ENCODE measurements at regions not wholly inside any gene's neighbourhood (a gene's known extent, or its start where the extent isn't known, plus 50 kb on each side); places are given as distances from the start of the nearest gene placed in this dataset.

GRCh38 chr6:129778793-129779192 is 68.8 kb upstream of the ARHGAP18 start:
- TF ChIP-seq EZH2 (IDR thresholded peaks at IDR 0.05; ENCODE audit: borderline replicate concordance, low read depth, low read length, poor library complexity, severe bottlenecking), result no peak
- no peak for TF ChIP-seq CTCF (conservative IDR thresholded peaks at IDR 0.05; ENCODE audit: low read depth, low read length)
- Histone ChIP-seq H3K27ac (ENCODE audit: low read depth, low read length, poor library complexity, severe bottlenecking) (no peak overlapping the region), H3K9me3 (ENCODE audit: low read depth, low read length, poor library complexity, severe bottlenecking) (peaks cover 12% of the 10 kb centered on the region), H3K4me3 (ENCODE audit: low read depth, low read length, poor library complexity, severe bottlenecking) (no peak overlapping the region), H3K36me3 (ENCODE audit: insufficient read depth, low read length, poor library complexity, severe bottlenecking) (no peaks in the 10 kb centered on the region), H3K4me1 (ENCODE audit: insufficient read depth, low read length, poor library complexity, severe bottlenecking) (no peaks in the 10 kb centered on the region), H3K27me3 (replicated peaks; ENCODE audit: insufficient read depth, low read depth, low read length, poor library complexity) (no peaks in the 10 kb centered on the region)
- ChIA-PET POLR2A (ENCODE audit: low non-redundant PET) (no interaction called here), CTCF (no interaction called here)
- intact Hi-C loops (cut with micrococcal nuclease; ENCODE audit: unreplicated experiment), result no loop called here
- no peak for DNase-seq (ENCODE audit: low spot score)
- no TSS peak for BruUV-seq (replicated peaks)

GRCh38 chr6:129777371-129777770 is 67.4 kb upstream of the ARHGAP18 start:
- no peak overlapping the region for H3K27ac ChIP-seq (ENCODE audit: low read depth, low read length, poor library complexity, severe bottlenecking)
- POLR2A ChIA-PET (ENCODE audit: low non-redundant PET), result no interaction called here
- no peaks in the 10 kb centered on the region for H3K27me3 ChIP-seq (replicated peaks; ENCODE audit: insufficient read depth, low read depth, low read length, poor library complexity)
- TF ChIP-seq CTCF (conservative IDR thresholded peaks at IDR 0.05; ENCODE audit: low read depth, low read length), result no peak
- no peak for TF ChIP-seq EZH2 (IDR thresholded peaks at IDR 0.05; ENCODE audit: borderline replicate concordance, low read depth, low read length, poor library complexity, severe bottlenecking)
- CTCF ChIA-PET, result no interaction called here
- no peak overlapping the region for H3K4me3 ChIP-seq (ENCODE audit: low read depth, low read length, poor library complexity, severe bottlenecking)
- H3K9me3 ChIP-seq (ENCODE audit: low read depth, low read length, poor library complexity, severe bottlenecking), result peaks cover 12% of the 10 kb centered on the region
- no peaks in the 10 kb centered on the region for H3K36me3 ChIP-seq (ENCODE audit: insufficient read depth, low read length, poor library complexity, severe bottlenecking)
- no TSS peak for BruUV-seq (replicated peaks)
- intact Hi-C loops (cut with micrococcal nuclease; ENCODE audit: unreplicated experiment), result no loop called here
- DNase-seq (ENCODE audit: low spot score), result no peak
- H3K4me1 ChIP-seq (ENCODE audit: insufficient read depth, low read length, poor library complexity, severe bottlenecking), result no peaks in the 10 kb centered on the region

- ChIA-PET CTCF (no interaction called here), POLR2A (ENCODE audit: low non-redundant PET) (no interaction called here)
- DNase-seq (ENCODE audit: low spot score), result no peak
- no peaks in the 10 kb centered on the region for H3K36me3 ChIP-seq (ENCODE audit: insufficient read depth, low read length, poor library complexity, severe bottlenecking)
- intact Hi-C loops (cut with micrococcal nuclease; ENCODE audit: unreplicated experiment), result no loop called here
- H3K4me3 ChIP-seq (ENCODE audit: low read depth, low read length, poor library complexity, severe bottlenecking), result no peak overlapping the region
- no peak for TF ChIP-seq EZH2 (IDR thresholded peaks at IDR 0.05; ENCODE audit: borderline replicate concordance, low read depth, low read length, poor library complexity, severe bottlenecking)
- no peak for TF ChIP-seq CTCF (conservative IDR thresholded peaks at IDR 0.05; ENCODE audit: low read depth, low read length)
- H3K27me3 ChIP-seq (replicated peaks; ENCODE audit: insufficient read depth, low read depth, low read length, poor library complexity), result no peaks in the 10 kb centered on the region
- no TSS peak for BruUV-seq (replicated peaks)
- H3K27ac ChIP-seq (ENCODE audit: low read depth, low read length, poor library complexity, severe bottlenecking), result no peak overlapping the region
- no peaks in the 10 kb centered on the region for H3K4me1 ChIP-seq (ENCODE audit: insufficient read depth, low read length, poor library complexity, severe bottlenecking)
- H3K9me3 ChIP-seq (ENCODE audit: low read depth, low read length, poor library complexity, severe bottlenecking), result peaks cover 12% of the 10 kb centered on the region
These were observed 66.8 kb upstream of the ARHGAP18 start for GRCh38 chr6:129776542-129777330.
